HCT116 (cell line): ENCODE measurements at regions not wholly inside any gene's neighbourhood (a gene's known extent, or its start where the extent isn't known, plus 50 kb on each side); places are given as distances from the start of the nearest gene placed in this dataset.

Source experiments
- ATAC-seq: fragments of 200-7000 bp; cut with Tn5 transposase; 2 replicates; pipeline ENCODE4 v1.9.1; 2020; ENCODE audit warnings: mild to moderate bottlenecking, moderate library complexity
- BruUV-seq: library from RNA; stranded (reverse); fragments of 400-500 nt; replicated peaks from 2 replicates; lab custom pipeline; 2021; lab: Mats Ljungman, UMichigan
- CTCF ChIA-PET: fragments of 300-600 bp; sonication (Branson Sonifier 250); formaldehyde crosslinking; loops from one replicate; lab custom pipeline; 2021; ENCODE audit warnings: antibody characterized with exemption; lab: Charles Lee
- POLR2A ChIA-PET: fragments of 300-600, 350-600 bp; sonication (Branson Sonifier 250); formaldehyde crosslinking; loops from one replicate; lab custom pipeline; 2021; ENCODE audit warnings: antibody characterized with exemption; lab: Charles Lee
- RAD21 ChIA-PET, 2 experiments: fragments of 300-600 bp; sonication (Branson Sonifier 250); formaldehyde crosslinking; loops; one replicate each; lab custom pipeline; 2023; ENCODE audit warnings: low total read pairs in 2 of 2; ENCODE audit not compliant: uncharacterized antibody in 2 of 2, unreplicated experiment in 2 of 2, low non-redundant PET in 1 of 2; lab: Charles Lee
- DNase-seq: peaks from one replicate; pipeline ENCODE4 v3.0.0-alpha.2; 2010; ENCODE audit warnings: low read depth, low spot score
- H2AFZ ChIP-seq: fragments of 200-600 bp; shearing (Covaris generic), sonication (generic); 2 replicates; pipeline ENCODE4 v1.6.1; 2017; ENCODE audit warnings: low read depth, mixed run types, mixed read lengths, antibody characterized with exemption, low read length; ENCODE audit not compliant: poor library complexity, severe bottlenecking
- H3K27ac ChIP-seq: 2 replicates; pipeline ENCODE4 v1.5.1; 2012; ENCODE audit warnings: low read depth, low read length
- H3K27me3 ChIP-seq: fragments of 200-600 bp; sonication (generic); 2 replicates; pipeline ENCODE4 v1.6.1; 2016; ENCODE audit warnings: mixed run types, low read length, mixed read lengths; ENCODE audit not compliant: insufficient read depth
- H3K36me3 ChIP-seq, 2 experiments: fragments of 200-500 bp in 1 of 2; fragments of 200-600 bp in 1 of 2; sonication (Bioruptor generic) in 1 of 2; sonication (generic) in 1 of 2; 2 replicates each; pipeline versions ENCODE4 v1.5.1 to v1.6.1; 2014 to 2016; ENCODE audit warnings: low read length in 2 of 2, inconsistent platforms in 1 of 2, mixed read lengths in 1 of 2, mixed run types in 1 of 2; ENCODE audit not compliant: insufficient read depth in 2 of 2, control insufficient read depth in 1 of 2
- H3K4me1 ChIP-seq, 2 experiments: fragments of 200-600 bp in 1 of 2; sonication (generic) in 1 of 2; 2 replicates each; pipeline versions ENCODE4 v1.5.1 to v1.6.1; 2012 to 2017; ENCODE audit warnings: low read length in 2 of 2, inconsistent platforms in 1 of 2, mild to moderate bottlenecking in 1 of 2, mixed read lengths in 1 of 2, mixed run types in 1 of 2, moderate library complexity in 1 of 2; ENCODE audit not compliant: insufficient read depth in 2 of 2, control insufficient read depth in 1 of 2
- H3K4me2 ChIP-seq: fragments of 200-600 bp; sonication (generic); 2 replicates; pipeline ENCODE4 v1.6.1; 2017; ENCODE audit warnings: mixed run types, low read length, mixed read lengths
- H3K4me3 ChIP-seq, 2 experiments: fragments of 200-600 bp in 1 of 2; sonication (generic) in 1 of 2; replicated peaks in 1 of 2; 2 replicates each; pipeline ENCODE4 v1.5.1; 2011 to 2016; ENCODE audit warnings: low read length in 2 of 2, control low read depth in 1 of 2, low read depth in 1 of 2, mild to moderate bottlenecking in 1 of 2, mixed read lengths in 1 of 2, mixed run types in 1 of 2
- H3K79me2 ChIP-seq: fragments of 200-600 bp; sonication (generic); 2 replicates; pipeline ENCODE4 v1.6.1; 2017; ENCODE audit warnings: mild to moderate bottlenecking, mixed run types, low read length, moderate library complexity, mixed read lengths; ENCODE audit not compliant: insufficient read depth
- H3K9ac ChIP-seq: fragments of 200-600 bp; sonication (generic); 2 replicates; pipeline ENCODE4 v1.6.1; 2016; ENCODE audit warnings: low read length, mixed read lengths
- H3K9me2 ChIP-seq: fragments of 200-600 bp; sonication (generic), shearing (Covaris generic); 2 replicates; pipeline ENCODE4 v1.6.1; 2017; ENCODE audit warnings: mixed run types, mild to moderate bottlenecking, moderate library complexity; ENCODE audit not compliant: insufficient read depth
- H3K9me3 ChIP-seq, 2 experiments: fragments of 200-500 bp in 1 of 2; fragments of 200-600 bp in 1 of 2; sonication (Bioruptor generic) in 1 of 2; sonication (generic) in 1 of 2; 2 replicates each; pipeline ENCODE4 v1.6.1; 2014 to 2017; ENCODE audit warnings: low read length in 2 of 2, mixed read lengths in 2 of 2, inconsistent platforms in 1 of 2, low read depth in 1 of 2, mild to moderate bottlenecking in 1 of 2, mixed run types in 1 of 2, moderate library complexity in 1 of 2; ENCODE audit not compliant: control insufficient read depth in 1 of 2, insufficient read depth in 1 of 2
- H4K20me1 ChIP-seq: fragments of 200-600 bp; sonication (generic), shearing (Covaris generic); 2 replicates; pipeline ENCODE4 v1.6.1; 2017; ENCODE audit warnings: mixed run types, mild to moderate bottlenecking, moderate library complexity; ENCODE audit not compliant: insufficient read depth
- ATF3 ChIP-seq: IDR thresholded peaks from 2 replicates; pipeline ENCODE4 v1.6.1; 2012
- CBX3 ChIP-seq: IDR thresholded peaks from 2 replicates; pipeline ENCODE4 v1.6.1; 2012; ENCODE audit warnings: low read depth
- CEBPB ChIP-seq: IDR thresholded peaks from 2 replicates; pipeline ENCODE4 v1.6.1; 2012; ENCODE audit warnings: low read depth
- CTCF ChIP-seq, 3 experiments: fragments of 200-600 bp in 1 of 3; sonication (generic) in 1 of 3; IDR thresholded peaks in 2 of 3; conservative IDR thresholded peaks in 1 of 3; 2 replicates each; pipeline ENCODE4 v1.5.1; 2012 to 2017; ENCODE audit warnings: low read depth in 2 of 3, low read length in 2 of 3, antibody characterized with exemption in 1 of 3, borderline replicate concordance in 1 of 3, control low read depth in 1 of 3, mild to moderate bottlenecking in 1 of 3, mixed read lengths in 1 of 3, mixed run types in 1 of 3, moderate library complexity in 1 of 3; ENCODE audit not compliant: insufficient read depth in 1 of 3
- EGR1 ChIP-seq: IDR thresholded peaks from 2 replicates; pipeline ENCODE4 v1.6.1; 2012; ENCODE audit warnings: low read depth
- EZH2 ChIP-seq: fragments of 200-600 bp; sonication (generic); IDR thresholded peaks from 2 replicates; pipeline ENCODE4 v1.6.1; 2017; ENCODE audit warnings: antibody characterized with exemption, mixed run types
- EZH2phosphoT487 ChIP-seq: fragments of 200-600 bp; IDR thresholded peaks from 2 replicates; pipeline ENCODE4 v1.6.1; 2018; ENCODE audit warnings: antibody characterized with exemption, borderline replicate concordance
- FOSL1 ChIP-seq: IDR thresholded peaks from 2 replicates; pipeline ENCODE4 v1.6.1; 2012; ENCODE audit warnings: low read depth
- JUND ChIP-seq: IDR thresholded peaks from 2 replicates; pipeline ENCODE4 v1.6.1; 2012
- POLR2A ChIP-seq: IDR thresholded peaks from 2 replicates; pipeline ENCODE4 v1.7.0; 2011; ENCODE audit warnings: borderline replicate concordance; ENCODE audit not compliant: insufficient read depth, insufficient read length; ENCODE audit errors: extremely low read depth
- POLR2AphosphoS5 ChIP-seq: IDR thresholded peaks from 2 replicates; pipeline ENCODE4 v1.6.1; 2011; ENCODE audit warnings: mild to moderate bottlenecking, low read depth, low read length, moderate library complexity
- RAD21 ChIP-seq: IDR thresholded peaks from 2 replicates; pipeline ENCODE4 v1.6.1; 2012; ENCODE audit warnings: low read depth, mild to moderate bottlenecking
- REST ChIP-seq: IDR thresholded peaks from 2 replicates; pipeline ENCODE4 v1.6.1; 2012; ENCODE audit warnings: low read depth
- SIN3A ChIP-seq: IDR thresholded peaks from 2 replicates; pipeline ENCODE4 v1.6.1; 2012; ENCODE audit warnings: low read depth
- SP1 ChIP-seq: IDR thresholded peaks from 2 replicates; pipeline ENCODE4 v1.6.1; 2012; ENCODE audit warnings: low read depth
- TCF7L2 ChIP-seq: IDR thresholded peaks from 2 replicates; pipeline ENCODE4 v1.7.0; 2011; ENCODE audit warnings: borderline replicate concordance, inconsistent platforms; ENCODE audit not compliant: insufficient read depth, insufficient read length; ENCODE audit errors: extremely low read depth
- YY1 ChIP-seq: IDR thresholded peaks from 2 replicates; pipeline ENCODE4 v1.6.1; 2011; ENCODE audit warnings: low read length, low read depth, moderate library complexity, mild to moderate bottlenecking; ENCODE audit not compliant: insufficient replicate concordance; ENCODE audit errors: extremely low read depth
- ZBTB33 ChIP-seq: IDR thresholded peaks from 2 replicates; pipeline ENCODE4 v1.6.1; 2011; ENCODE audit warnings: mild to moderate bottlenecking, low read length, moderate library complexity; ENCODE audit not compliant: insufficient replicate concordance; ENCODE audit errors: extremely low read depth
- ZFX ChIP-seq: fragments of 450-650 bp; IDR thresholded peaks from 2 replicates; pipeline ENCODE4 v1.6.1; 2017
- ZNF274 ChIP-seq: fragments of 200-500 bp; sonication (Bioruptor generic); IDR thresholded peaks from 2 replicates; pipeline ENCODE4 v1.6.1; 2014; ENCODE audit warnings: mild to moderate bottlenecking, low read depth, low read length, inconsistent platforms
- intact Hi-C: fragments of 100-400 bp; cut with micrococcal nuclease; formaldehyde crosslinking; loops from 2 replicates; pipeline ENCODE4 v1.10.0; 2022

GRCh38 chr3:18841422-18842343 is 306.6 kb upstream of the KCNH8 start:
- ChIA-PET RAD21 (no interaction called here), CTCF (no interaction called here), POLR2A (no interaction called here)
- no peak for ATAC-seq
- no peaks in the 10 kb centered on the region for H3K79me2 ChIP-seq
- no peaks in the 10 kb centered on the region for H4K20me1 ChIP-seq
- H3K4me3 ChIP-seq, result no peak overlapping the region
- BruUV-seq, result no TSS peak
- no peaks in the 10 kb centered on the region for H3K27me3 ChIP-seq
- no peak overlapping the region for H3K9ac ChIP-seq
- H3K27ac ChIP-seq, result no peak overlapping the region
- no peaks in the 10 kb centered on the region for H3K4me1 ChIP-seq
- no peaks in the 10 kb centered on the region for H3K9me2 ChIP-seq
- no peaks in the 10 kb centered on the region for H3K9me3 ChIP-seq
- DNase-seq, result no peak
- intact Hi-C loops, result no loop called here
- no peak overlapping the region for H3K4me2 ChIP-seq
- TF ChIP-seq CBX3 (no peak), ZFX (no peak), TCF7L2 (no peak), EGR1 (no peak), POLR2A (no peak), SP1 (no peak), JUND (no peak), CTCF (IDR thresholded peaks at IDR 0.05 in 2 of 3, conservative IDR thresholded peaks at IDR 0.05 in 1 of 3; ENCODE audit: borderline replicate concordance in 1 of 3, insufficient read depth in 1 of 3, low read depth in 2 of 3, low read length in 2 of 3) (no peak), FOSL1 (no peak), YY1 (no peak), POLR2AphosphoS5 (no peak), SIN3A (no peak), ZBTB33 (no peak), ATF3 (no peak), EZH2phosphoT487 (no peak), ZNF274 (no peak), RAD21 (no peak), CEBPB (no peak), REST (no peak), EZH2 (no peak)
- TF ChIP-seq, all 23 proteins: peak for 0
- H2AFZ ChIP-seq, result no peak overlapping the region
- H3K36me3 ChIP-seq, result no peaks in the 10 kb centered on the region
